GM12891 (cell line): ENCODE measurements at regions not wholly inside any gene's neighbourhood (a gene's known extent, or its start where the extent isn't known, plus 50 kb on each side); places are given as distances from the start of the nearest gene placed in this dataset.

Source experiments
- DNase-seq: peaks from one replicate; pipeline ENCODE4 v3.0.0; 2011; ENCODE audit warnings: low spot score; ENCODE audit not compliant: insufficient read length
- FAIRE-seq: peaks from 2 replicates; lab custom pipeline; 2011; peaks lifted over from hg19 to GRCh38; lab: Jason Lieb, UNC
- PAX5 ChIP-seq: IDR thresholded peaks from 2 replicates; pipeline ENCODE4 v1.6.1; 2011; ENCODE audit warnings: low read length, moderate library complexity, mild to moderate bottlenecking; ENCODE audit not compliant: insufficient read depth, severe bottlenecking
- POLR2A ChIP-seq: IDR thresholded peaks from 2 replicates; pipeline ENCODE4 v1.6.1; 2011; ENCODE audit warnings: low read depth, low read length, control low read depth
- POLR2AphosphoS5 ChIP-seq: IDR thresholded peaks from 2 replicates; pipeline ENCODE4 v1.6.1; 2011; ENCODE audit warnings: low read depth, low read length, control low read depth
- POU2F2 ChIP-seq: IDR thresholded peaks from 2 replicates; pipeline ENCODE4 v1.6.1; 2011; ENCODE audit warnings: low read depth, mild to moderate bottlenecking, control low read depth, low read length, moderate library complexity
- SPI1 ChIP-seq: IDR thresholded peaks from 2 replicates; pipeline ENCODE4 v1.6.1; 2011; ENCODE audit warnings: low read depth, low read length, control low read depth
- TAF1 ChIP-seq: IDR thresholded peaks from 2 replicates; pipeline ENCODE4 v1.6.1; 2011; ENCODE audit warnings: low read depth, low read length, control low read depth

DNA sequence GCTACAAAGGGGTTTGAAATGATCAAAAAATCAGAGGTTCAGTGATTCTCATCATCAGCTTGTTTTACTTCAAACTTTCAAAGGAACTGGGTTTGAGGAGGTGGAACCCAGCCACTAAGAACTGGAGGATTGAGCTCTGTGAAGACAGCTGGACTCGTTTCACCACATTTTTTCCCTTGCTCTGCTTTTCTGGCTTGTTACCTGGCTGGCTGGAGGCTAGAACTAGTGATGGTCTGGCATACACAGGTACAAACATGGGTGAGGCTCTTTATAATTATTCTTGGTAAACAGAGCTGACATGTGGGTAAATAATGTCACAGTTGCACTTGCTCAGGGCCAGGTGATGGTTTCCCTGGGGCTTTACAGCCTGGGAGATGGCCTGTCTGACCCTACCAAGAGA lies 352.5 kb downstream of the FGFR2 start:
- no peak for FAIRE-seq
- TF ChIP-seq TAF1, result no peak
- no peak for TF ChIP-seq POLR2A
- TF ChIP-seq POLR2AphosphoS5, result no peak
- no peak for TF ChIP-seq SPI1
- TF ChIP-seq POU2F2, result no peak
- TF ChIP-seq PAX5, result no peak
- DNase-seq, result no peak

- no peak for TF ChIP-seq PAX5
- no peak for TF ChIP-seq POU2F2
- no peak for TF ChIP-seq SPI1
- no peak for TF ChIP-seq POLR2AphosphoS5
- TF ChIP-seq TAF1, result no peak
- no peak for TF ChIP-seq POLR2A
- DNase-seq, result no peak
Measured at GRCh38 chr10:121248266-121248665, 350.0 kb downstream of the FGFR2 start.

DNA sequence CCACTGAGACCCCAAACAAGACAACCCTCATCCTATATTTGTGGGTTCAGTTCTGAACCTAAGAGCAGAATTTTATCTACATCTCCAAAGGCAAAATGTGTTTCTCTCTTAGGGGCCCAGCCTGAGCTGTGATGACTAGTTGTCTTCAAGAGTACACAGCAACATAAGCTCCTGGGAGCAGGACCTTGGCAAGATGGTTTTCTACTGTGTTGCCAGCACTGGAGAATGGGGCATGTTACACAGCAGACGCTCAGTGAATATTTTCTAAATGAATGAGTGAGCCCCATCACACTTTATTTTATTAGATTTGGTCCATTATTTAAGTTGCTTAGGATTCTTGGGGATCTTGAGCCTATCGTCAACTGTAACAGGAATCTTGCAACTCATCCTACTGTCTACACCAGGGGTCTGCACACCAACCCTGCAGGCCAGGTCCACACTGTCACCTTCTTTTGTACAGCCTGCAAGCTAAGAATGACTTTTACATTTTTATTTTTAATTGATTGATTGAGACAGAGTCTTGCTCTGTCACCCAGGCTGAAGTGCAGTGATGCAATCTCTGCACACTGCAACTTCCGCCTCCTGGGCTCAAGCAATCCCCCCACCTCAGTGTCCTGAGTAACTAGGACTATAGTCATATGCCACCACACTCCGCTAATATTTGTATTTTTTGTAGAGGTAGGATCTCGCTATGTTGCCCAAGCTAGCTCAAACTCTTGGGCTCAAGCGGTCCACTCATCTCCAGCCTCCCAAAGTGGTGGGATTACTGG lies 347.1 kb downstream of the FGFR2 start:
- TF ChIP-seq PAX5 (no peak), POLR2A (no peak), POLR2AphosphoS5 (no peak), SPI1 (no peak), POU2F2 (no peak), TAF1 (no peak)
- FAIRE-seq (no peak), DNase-seq (no peak)

More at GRCh38 chr10:121248266-121248665, 350.0 kb downstream of the FGFR2 start:
- no peak for FAIRE-seq

- FAIRE-seq, result no peak
- no peak for DNase-seq
- no peak for TF ChIP-seq PAX5
Measured at GRCh38 chr10:121252756-121253155, 345.5 kb downstream of the FGFR2 start.

DNA sequence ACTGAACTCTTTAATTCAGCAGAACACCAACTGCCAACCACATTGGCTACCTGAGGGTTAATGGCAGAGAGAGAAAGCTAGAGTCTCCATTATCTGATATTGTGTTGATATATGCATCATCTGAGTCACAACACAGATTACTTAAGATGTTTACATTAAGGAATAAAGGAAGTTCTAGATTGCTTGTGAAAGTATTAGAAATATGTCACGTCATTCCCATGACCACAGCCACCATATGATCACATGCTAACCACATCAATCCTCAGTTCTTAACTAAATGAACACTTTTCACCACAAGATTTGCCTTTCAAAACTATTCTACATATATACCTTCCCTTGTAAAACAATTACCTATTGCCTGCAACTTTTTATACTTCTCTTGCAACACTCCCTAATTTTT lies 337.9 kb downstream of the FGFR2 start:
- DNase-seq, result no peak
- TF ChIP-seq POLR2A (no peak), TAF1 (no peak), POLR2AphosphoS5 (no peak), PAX5 (no peak), POU2F2 (no peak), SPI1 (no peak)
- FAIRE-seq, result no peak

- TF ChIP-seq PAX5, result no peak
- no peak for TF ChIP-seq TAF1
- no peak for TF ChIP-seq POLR2A
- TF ChIP-seq POU2F2, result no peak
- TF ChIP-seq POLR2AphosphoS5, result no peak
- no peak for TF ChIP-seq SPI1
- FAIRE-seq, result no peak
- no peak for DNase-seq
Measured at GRCh38 chr10:121261665-121262064, 336.6 kb downstream of the FGFR2 start.

DNA sequence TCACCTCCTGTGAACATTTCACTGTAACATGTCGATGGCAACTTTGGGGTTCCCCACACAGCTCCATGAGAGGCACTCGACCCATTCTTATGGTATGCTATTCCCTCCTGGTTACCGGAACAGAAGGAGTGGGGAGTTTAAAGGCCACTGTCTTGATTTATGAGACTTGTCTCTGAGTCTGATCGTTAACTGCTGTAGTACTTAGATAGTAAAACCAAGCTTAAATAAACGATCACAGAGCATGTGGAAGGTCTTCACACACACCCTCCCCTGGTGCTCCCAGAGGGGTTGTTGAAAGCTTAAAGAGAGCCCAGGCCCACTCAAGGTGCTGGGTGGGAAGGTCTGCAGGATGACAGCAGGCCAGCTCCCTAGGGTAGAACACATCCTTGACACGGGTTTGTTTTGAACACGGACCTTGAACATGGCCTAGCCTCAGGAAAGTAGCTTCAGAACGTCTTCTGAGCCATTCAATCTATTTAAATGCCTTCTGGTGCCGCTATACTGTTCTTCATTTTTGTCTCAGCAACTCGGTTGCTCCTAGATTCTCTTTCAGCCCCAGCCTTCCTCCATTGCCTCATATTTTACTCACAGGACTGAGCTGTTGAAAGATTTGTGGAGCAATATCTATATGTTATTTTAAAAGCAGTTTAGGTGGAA lies 335.3 kb downstream of the FGFR2 start:
- FAIRE-seq (no peak), DNase-seq (no peak)
- no peak for TF ChIP-seq PAX5

- DNase-seq, result no peak
- TF ChIP-seq SPI1 (no peak), POLR2A (no peak), POU2F2 (no peak), POLR2AphosphoS5 (no peak), PAX5 (no peak)
- no peak for FAIRE-seq
Measured at GRCh38 chr10:121263431-121263783, 334.8 kb downstream of the FGFR2 start.

DNA sequence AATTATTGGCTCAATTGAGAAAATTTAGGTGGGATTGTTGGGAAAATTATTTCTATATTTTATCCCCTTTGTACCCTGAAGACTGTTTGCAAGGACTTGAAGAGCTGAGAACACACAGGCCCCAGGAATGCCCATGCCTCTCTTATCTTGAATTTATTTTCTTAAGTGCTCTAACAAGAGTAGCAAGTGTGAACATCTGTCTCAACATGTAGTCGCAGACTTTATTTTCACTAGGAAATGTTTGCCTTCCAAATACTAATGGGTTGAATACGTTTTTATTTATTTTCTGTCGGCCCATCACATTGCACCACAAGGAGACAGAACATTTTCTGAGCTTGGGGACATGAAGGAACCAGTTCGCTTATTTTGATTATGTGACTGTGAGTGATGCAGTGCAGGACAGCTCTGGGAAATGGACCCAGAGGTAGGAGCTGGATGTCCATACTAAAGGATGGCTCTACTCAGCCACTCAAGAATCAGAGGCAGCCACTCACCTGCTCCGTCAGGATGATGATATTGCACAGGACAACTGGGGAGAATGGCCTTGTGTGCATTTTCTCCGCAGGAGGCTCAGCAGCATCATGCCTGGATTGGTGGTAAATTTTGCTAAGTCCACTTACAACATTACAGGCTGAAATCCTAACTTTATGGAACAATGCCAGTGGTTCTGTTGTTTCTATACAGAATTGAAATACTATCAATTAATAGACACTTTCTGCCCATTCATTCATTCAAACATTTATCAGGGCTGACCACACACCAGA lies 332.7 kb downstream of the FGFR2 start:
- FAIRE-seq (no peak), DNase-seq (no peak)
- TF ChIP-seq TAF1 (no peak), POU2F2 (no peak), PAX5 (no peak)

- DNase-seq, result no peak
- TF ChIP-seq POLR2AphosphoS5, result no peak
- no peak for TF ChIP-seq POU2F2
- TF ChIP-seq TAF1, result no peak
- no peak for TF ChIP-seq PAX5
- no peak for FAIRE-seq
Measured at GRCh38 chr10:121266370-121266769, 331.9 kb downstream of the FGFR2 start.
